HTR-8/SVneo (cell line): ENCODE measurements at regions not wholly inside any gene's neighbourhood (a gene's known extent, or its start where the extent isn't known, plus 50 kb on each side); places are given as distances from the start of the nearest gene placed in this dataset.
"Not testable (repeated sequence)": the region's sequence is repeated elsewhere in the genome, so short reads cannot be mapped to it uniquely, and the experiment has no call there.

ENCODE experiments used
- DNase-seq: peaks from one replicate; pipeline ENCODE4 v3.0.0; 2011; ENCODE audit warnings: low spot score, mixed read lengths; ENCODE audit not compliant: insufficient read length
- FAIRE-seq: peaks from 2 replicates; lab custom pipeline; 2011; peaks lifted over from hg19 to GRCh38; lab: Jason Lieb, UNC

DNA sequence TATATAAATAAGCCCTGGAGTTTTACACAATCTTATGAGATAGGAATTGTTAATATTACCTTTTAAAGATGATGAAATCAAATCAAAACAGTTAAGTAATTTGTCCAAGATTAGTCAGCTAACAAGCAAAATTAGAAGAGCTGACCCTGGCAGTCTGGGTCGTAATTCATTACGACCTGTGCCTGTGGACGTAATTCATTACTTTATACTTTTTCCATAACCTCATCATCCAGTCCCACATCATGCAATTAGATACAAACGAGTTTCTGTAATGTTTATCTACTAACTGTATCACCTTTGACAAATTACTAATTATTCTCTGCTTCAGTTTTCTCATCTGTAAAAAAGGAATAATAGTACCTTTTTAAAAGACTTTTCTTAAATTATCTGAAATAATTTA lies 665.9 kb downstream of the ZBBX start:
- DNase-seq: no peak
- FAIRE-seq: no peak

DNA sequence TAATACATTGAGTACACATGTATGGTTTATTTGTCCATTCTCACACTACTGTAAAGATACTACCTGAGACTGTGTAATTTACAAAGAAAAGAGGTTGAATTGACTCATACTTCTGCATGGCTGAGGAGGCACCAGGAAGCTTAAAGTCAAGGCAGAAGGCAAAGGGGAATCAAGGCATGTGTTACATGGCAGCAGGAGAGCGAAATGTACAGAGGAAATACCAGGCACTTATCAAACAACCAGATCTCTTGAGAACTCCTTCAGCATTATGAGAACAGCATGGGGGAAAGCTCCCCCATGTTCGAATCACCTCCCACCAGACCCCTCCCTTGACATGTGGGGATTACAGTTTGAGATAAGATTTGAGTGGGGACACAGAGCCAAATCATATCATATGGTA lies 666.3 kb downstream of the ZBBX start:
- peak; percentile 23 for FAIRE-seq
- DNase-seq: no peak

DNA sequence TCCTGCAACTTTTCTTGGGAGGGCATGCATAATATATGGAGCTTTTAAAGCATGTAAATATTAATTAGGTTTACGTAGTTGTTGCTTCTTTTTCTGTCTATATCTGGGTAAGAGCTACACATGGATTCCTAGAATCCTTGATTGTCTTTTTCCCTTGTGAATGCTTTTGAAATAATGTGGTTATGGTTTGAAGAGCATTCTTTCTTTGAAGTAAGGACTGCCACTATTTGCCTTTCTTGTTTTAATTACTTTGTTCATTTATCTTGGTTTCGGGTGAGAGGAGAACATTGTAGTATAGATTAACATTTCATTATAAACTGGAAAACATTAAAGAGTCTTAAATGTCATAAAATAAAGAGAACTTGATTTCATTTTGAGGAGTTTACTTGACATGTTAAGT lies 674.0 kb downstream of the ZBBX start:
- no peak for DNase-seq
- no peak for FAIRE-seq

DNA sequence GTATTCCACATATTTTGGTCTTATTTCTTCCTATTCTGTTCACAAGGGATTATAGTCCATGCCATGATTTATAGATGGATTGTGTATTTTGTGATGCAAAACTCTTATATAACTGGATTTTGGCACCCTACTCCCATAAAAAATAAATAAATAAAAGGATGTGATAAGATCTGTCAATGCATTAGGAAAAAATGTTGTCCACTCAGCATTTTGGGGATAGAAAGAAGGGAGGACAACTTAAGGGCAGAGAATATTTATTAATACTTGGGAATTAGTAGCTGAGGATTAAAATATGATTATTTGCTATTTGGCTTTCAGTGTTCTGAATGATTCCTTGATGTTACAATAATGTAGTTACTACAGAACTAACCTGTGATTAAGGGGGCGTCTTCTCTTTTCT lies 682.6 kb downstream of the ZBBX start:
- FAIRE-seq: no peak
- no peak for DNase-seq

DNA sequence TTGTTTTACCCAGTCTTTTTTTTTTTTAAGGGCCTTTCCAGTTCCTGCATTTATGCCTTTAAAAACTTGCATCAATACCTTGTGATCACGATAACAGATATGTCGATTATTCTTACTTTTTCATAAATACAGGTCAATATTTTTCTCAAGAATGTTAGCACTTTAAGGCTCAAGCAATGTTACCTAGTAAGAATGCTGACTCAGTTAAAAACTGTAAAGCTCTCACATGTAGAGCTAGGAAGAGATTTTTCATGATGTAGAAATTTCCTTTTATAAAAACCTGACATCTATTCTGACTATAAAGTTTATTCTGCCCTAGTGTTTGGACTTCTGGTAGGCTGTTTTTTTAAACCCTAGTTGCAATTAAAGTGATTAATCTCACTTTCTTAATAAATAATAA lies 684.0 kb downstream of the ZBBX start:
- FAIRE-seq (no peak), DNase-seq (no peak)

DNA sequence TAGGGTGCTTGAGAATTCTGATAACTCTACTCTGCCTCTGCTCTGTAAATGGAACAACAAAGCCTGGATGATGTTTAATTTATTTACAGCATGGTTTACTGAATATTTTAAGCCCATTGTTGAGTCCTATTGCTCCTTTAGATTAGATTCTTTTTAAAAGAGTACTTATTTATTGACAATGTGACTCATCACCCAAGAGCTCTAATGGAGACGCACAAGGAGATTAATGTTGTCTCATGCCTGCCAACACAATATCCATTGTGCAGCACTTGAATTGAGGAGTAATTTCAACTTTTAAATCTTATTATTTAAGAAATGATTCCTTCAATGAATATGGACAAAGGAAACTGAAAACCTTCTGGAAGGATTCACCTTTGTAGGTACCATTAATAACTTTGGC lies 691.4 kb downstream of the ZBBX start:
- no peak for FAIRE-seq
- DNase-seq: no peak

DNA sequence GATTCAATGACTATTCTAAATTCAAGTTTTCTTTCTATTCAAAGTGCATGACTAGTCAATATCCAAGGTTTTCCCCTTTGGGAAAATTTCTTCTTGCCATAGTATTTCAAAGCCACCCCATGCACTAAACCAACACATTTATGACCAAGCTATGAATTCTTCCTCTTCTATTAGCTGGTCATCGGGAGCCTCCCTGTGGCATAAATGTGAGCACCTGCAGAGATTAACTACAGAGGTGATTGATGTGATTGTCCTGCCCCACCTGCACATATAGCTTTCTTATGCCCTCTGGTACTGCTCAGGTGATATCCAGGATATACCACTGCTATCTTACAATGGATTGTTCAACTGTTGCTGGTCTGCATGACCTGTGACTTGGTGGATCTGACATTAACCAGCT lies 694.9 kb downstream of the ZBBX start:
- no peak for DNase-seq

DNA sequence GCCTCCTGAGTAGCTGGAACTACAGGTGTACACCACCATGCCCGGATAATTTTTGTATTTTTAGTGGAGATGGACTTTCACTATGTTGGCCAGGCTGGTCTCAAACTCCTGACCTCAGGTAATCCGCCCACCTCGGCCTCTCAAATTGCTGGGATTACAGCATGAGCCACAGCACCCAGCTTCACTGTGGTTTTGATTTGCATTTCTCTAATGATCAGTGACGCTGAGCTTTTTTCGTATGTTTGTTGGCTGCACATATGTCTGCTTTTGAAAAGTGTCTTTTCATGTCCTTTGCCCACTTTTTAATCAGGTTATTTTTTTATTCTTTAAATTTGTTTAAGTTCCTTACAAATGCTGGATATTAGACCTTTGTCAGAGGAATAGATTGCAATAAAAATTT lies 696.0 kb downstream of the ZBBX start:
- DNase-seq, FAIRE-seq: not testable (repeated sequence)

More for the DNA sequence above, 694.9 kb downstream of the ZBBX start:
- FAIRE-seq: no peak

DNA sequence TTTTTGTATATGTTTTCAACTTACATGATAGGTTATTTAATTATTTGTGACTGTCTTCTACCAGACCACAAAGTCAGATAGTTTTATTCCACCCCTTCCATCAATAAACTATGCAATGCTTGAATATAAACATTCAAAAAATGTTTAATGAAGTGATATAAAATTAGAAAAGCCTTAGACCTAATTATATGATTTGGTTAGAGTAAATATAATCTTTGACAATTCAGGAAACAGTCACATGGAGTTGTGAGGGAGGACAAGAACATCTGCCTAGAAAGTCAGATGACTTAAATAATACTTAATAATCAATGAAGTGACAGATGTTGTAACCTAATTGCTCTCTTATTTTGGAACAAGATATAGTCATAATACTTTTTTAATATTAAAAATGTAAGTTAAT lies 710.3 kb downstream of the ZBBX start:
- no peak for DNase-seq
- no peak for FAIRE-seq

DNA sequence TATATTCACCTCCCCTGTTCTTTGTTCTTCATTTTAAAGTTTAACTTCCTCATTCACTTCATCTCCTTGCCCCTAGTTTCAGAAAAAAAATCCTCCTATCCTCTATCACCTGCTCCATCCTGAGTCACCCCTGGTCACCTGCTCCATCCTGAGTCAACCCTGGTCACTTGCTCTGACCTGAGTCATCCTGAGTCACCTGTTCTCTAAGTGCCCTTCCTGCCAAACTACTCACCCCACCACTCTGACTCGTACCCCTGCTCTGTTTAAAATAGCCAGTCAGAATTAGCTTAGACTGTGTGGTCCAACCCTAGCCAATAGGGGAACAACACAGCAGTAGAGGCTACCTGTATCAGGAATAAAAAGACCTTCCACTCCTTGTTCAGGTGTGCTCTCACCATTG lies 716.9 kb downstream of the ZBBX start:
- no peak for DNase-seq
- FAIRE-seq: no peak

DNA sequence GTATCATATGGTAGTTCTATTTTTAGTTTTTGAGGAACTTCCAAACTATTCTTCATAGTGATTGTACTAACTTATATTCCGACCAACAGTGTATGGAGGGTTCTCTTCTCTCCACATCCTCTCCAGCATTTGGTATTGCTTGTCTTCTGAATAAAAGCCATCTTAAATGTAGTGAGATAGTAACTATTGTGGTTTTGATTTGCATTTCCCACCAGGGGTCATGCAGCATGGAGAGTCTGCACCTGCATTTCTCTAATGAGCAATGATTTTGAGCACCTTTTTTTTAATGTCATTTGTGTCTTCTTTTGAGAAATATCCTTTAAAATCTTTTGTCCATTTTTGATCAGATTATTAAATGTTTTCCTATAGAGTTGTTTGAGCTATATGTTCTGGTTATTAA lies 718.5 kb downstream of the ZBBX start:
- no peak for FAIRE-seq

DNA sequence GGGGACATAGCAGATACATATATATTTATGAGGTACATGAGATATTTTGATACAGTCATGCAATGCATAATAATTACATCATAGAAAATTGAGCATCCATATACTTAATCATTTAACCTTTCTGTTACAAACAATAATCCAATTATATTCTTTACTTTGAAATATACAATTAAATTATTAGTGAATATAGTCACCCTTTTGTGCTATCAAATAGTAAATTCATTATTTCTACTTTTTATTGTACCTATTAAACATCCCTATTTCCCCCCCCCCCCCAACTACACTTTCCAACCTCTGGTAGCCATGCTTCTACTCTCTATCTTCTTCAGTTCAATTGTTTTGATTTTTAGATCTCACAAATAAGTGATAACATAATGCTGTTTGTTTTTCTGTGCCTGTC lies 719.1 kb downstream of the ZBBX start:
- no peak for DNase-seq
- no peak for FAIRE-seq

More for the DNA sequence above, 718.5 kb downstream of the ZBBX start:
- DNase-seq: no peak

DNA sequence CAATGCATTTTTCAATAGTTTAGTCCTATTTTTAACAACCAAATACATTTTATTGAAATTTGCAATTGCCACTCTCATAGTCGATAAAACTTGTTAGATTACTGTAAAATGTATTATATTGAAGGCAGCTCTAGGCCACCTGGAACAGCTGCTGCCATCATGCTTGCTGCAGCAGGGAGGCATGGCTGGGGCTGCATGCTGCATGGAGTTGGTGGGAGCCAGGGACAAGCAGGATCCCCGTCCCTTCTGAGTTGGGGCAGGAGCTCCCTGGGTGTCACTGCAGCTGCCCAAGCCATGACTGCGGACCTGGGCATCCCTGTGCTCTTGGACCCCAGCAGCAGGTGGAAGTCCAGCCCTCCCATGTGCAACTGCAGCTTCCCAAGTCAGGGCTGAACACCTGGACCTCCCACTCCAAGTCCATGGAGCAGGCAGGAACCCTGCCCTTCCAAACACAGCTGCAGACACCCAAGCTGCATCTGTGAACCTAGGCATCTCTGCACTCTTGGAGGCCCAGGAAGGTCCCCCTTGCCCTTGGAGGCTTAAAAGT lies 742.0 kb downstream of the ZBBX start:
- no peak for DNase-seq
- no peak for FAIRE-seq

DNA sequence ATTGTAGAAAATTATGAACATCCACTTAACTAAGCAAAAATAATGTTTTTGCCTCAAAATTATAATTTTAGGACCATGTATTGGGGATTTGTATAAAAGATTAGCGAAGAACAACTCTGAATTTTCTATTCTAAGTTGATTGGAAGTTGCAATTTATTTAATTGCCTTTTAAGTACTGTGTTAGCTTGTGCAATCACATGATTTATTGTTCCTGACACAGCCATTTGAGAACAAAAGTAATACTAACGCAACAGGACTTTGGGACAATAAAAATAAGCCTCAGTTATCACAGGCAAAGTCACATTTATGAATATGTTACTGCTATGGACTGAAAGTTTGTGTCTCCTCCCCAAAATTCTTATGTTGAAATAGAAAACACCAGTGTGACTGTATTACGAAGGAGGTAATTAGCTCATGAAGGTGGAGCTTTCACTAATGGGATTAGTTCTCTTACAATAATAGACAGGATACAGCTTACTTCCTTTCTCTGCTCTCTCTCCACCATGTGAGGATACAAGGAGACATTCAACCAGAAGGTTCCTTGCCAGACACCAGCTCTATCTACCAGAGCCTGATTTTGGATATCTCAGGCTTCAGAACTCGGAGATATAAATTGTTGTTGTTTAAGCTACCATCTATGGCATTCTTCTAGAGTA lies 745.9 kb downstream of the ZBBX start:
- FAIRE-seq (no peak), DNase-seq (no peak)

DNA sequence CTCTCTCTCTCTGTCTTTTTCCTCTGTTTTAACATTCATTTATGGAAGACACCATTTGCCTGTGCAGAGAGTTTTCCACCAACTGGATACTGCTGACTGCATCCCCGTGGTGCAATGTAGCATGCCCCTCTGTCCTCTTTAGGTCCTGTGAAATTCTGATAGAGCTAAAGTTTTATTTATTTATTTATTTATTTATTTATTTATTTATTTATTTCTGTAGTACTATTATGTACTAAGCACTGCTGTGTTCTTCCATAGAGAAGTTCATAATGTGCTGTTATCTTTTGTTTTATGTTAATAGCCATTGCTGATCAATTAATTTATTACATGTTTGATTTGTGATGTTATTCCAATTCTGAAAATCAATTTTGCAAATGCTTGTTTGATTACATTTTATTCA lies 749.9 kb downstream of the ZBBX start:
- DNase-seq (no peak), FAIRE-seq (no peak)

DNA sequence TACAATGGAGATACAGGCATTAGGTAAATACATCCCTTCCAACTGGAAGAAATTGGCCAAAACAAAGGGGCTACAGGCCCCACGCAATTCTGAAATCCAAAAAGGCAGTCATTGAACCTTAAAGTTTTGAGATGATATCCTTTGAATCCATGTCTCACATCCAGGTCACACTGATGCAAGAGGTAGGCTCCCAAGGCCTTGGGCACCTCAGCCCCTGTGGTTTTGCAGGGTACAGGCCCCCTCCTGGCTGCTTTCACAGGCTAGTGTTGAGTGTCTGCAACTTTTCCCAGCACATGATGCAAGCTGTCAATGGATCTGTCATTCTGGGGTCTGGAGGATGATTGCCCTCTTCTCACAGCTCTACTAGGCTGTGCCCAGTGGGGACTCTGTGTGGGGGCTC lies 766.7 kb downstream of the ZBBX start:
- no peak for FAIRE-seq
- DNase-seq: no peak

DNA sequence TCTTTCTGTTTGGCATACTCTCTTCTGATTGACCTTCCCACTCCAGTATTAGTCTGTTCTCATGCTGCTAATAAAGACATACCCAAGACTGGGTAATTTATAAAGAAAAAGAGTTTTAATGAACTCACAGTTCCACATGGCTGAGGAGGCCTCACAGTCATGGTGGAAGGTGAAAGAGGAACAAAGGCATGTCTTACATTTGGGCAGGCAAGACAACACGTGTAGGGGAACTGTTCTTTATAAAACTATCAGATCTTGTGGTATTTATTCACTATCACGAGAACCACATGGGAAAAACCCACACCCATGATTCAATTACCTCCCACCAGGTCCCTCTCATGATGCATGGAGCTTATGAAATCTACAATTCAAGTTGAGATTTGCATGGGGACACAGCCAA lies 767.3 kb downstream of the ZBBX start:
- DNase-seq: not testable (repeated sequence)

DNA sequence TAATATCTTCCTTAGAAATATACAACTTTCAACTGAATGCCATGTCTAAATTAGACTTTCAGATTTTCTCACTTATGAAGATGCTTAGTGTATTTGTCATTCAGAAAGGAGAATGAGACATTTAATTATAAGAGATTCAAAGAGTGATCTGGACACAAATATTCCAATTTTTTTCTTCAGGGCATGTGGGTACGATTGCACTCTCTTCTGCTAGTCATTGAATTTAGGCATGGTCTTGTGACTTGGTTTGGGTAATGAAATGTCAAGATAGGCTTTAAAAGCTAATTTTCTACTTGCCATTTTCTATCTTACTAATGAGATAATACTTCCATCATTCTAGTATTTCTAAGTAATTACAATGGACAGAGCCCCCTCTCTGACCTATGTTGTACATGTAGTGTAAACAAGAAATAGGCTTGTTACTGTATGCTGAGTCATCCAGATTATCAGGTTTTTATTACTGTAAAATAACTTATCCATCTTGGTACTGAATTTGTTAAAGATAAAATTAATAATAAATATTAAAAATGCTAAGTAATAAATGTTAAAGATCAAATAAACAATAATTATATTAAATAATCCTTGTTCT lies 770.8 kb upstream of the BCHE start:
- FAIRE-seq: no peak
- DNase-seq: no peak

More for the DNA sequence above, 767.3 kb downstream of the ZBBX start:
- FAIRE-seq: not testable (repeated sequence)

DNA sequence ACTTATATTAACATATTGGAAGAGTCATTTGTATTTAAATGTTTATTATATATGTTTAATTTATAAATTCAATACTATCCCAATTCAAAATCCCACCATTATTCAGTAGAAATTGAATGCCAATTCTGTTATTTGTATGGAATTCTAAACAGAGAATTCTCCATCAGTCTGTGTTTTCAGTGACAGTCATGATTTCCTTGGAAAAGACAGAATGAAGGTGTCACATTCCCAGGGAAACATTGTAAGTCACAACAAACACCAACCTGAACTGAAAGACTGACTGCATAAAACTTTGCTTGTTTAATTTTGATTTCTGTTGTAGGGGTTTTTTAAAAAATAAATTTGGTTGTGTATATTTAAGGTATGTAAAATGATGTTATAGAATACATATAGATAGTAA lies 769.8 kb upstream of the BCHE start:
- DNase-seq: no peak
- FAIRE-seq: no peak

DNA sequence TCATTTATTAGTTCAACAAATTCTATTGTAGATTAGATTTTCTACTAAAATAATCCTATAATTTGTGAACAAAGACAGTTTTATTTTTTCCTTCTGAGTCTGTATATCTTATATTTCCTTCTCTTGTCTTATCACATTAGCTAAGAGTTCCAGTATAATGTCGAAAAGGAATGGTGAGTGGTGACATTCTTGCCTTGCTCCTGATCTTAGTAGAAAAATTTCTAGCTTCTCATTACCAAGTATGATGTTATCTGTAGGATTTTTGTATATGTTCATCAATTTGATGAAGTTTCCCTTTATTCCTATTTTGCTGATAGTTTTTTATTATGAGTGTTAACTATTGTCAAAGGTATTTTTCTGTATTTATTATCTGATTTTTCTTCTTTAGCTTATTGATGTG lies 756.6 kb upstream of the BCHE start:
- no peak for FAIRE-seq

DNA sequence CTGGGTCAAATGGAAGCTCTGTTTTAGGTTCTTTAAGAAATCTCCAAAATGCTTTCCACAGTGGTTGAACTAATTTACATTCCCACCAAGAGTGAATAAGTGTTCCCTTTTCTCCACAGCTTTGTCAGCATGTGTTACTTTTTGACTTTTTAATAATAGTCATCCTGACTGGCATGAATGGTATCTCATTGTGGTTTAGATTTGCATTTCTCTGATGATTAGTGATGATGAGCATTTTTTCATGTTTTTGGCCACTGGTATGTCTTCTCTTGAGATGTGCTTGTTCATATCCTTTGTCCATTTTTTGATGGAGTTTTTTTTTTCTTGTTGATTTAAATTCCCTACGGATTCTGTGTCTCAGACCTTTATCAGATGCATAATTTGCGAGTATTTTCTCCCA lies 745.0 kb upstream of the BCHE start:
- DNase-seq (no peak), FAIRE-seq (no peak)

More for the DNA sequence above, 756.6 kb upstream of the BCHE start:
- DNase-seq: no peak

DNA sequence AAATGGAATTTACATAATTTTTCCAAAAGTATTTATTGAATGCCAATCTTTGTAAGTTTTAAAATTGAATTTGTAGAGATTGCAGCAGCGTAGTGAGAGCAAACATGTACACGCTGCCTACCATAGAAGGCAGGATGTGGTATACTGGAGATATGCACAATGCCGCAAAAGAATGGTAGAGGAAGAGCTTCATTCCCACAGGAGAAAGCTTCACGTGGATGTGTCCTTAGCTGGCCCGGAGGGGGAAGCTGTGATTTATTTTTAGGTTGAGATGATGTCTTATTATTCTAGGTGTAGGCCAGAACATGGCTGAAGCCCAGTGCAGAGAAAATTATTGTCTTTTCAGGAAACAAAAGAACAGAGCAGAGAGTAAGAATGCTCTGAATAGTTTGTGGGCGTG lies 743.3 kb upstream of the BCHE start:
- DNase-seq (no peak), FAIRE-seq (no peak)
